CD4-positive, alpha-beta memory T cell (primary cell): ENCODE measurements at regions not wholly inside any gene's neighbourhood (a gene's known extent, or its start where the extent isn't known, plus 50 kb on each side); places are given as distances from the start of the nearest gene placed in this dataset.

Source experiments
- CTCF ChIA-PET: fragments of 350-600 bp; sonication (Branson Sonifier 250); formaldehyde crosslinking; loops from one replicate; lab custom pipeline; 2021; ENCODE audit warnings: inconsistent platforms; ENCODE audit not compliant: partially characterized antibody; lab: Charles Lee
- POLR2A ChIA-PET: fragments of 350-600 bp; sonication (Branson Sonifier 250); formaldehyde crosslinking; loops from one replicate; lab custom pipeline; 2021; ENCODE audit not compliant: partially characterized antibody; lab: Charles Lee
- DNase-seq, 5 donors: peaks; one replicate each; pipeline versions ENCODE4 v3.0.0 to v3.0.0-alpha.2; 2020 to 2022; ENCODE audit warnings: mixed read lengths in 1 of 5
- H3K27ac ChIP-seq: one replicate; pipeline ENCODE4 v1.7.0; 2013; ENCODE audit warnings: low read depth, low read length
- H3K27me3 ChIP-seq: 2 replicates; pipeline ENCODE4 v1.7.0; 2013; ENCODE audit warnings: mild to moderate bottlenecking, low read length, moderate library complexity; ENCODE audit not compliant: insufficient read depth
- H3K36me3 ChIP-seq: 2 replicates; pipeline ENCODE4 v1.7.0; 2013; ENCODE audit warnings: mild to moderate bottlenecking, low read length, moderate library complexity; ENCODE audit not compliant: insufficient read depth
- H3K4me1 ChIP-seq: 2 replicates; pipeline ENCODE4 v1.7.0; 2013; ENCODE audit warnings: mild to moderate bottlenecking, low read length, moderate library complexity; ENCODE audit not compliant: insufficient read depth
- H3K4me3 ChIP-seq, 2 donors: one replicate each; pipeline ENCODE4 v1.7.0; 2013; ENCODE audit warnings: low read length in 2 of 2, mild to moderate bottlenecking in 1 of 2
- H3K9me3 ChIP-seq, 2 donors: one replicate each; pipeline ENCODE4 v1.7.0; 2013; ENCODE audit warnings: low read length in 2 of 2, control low read depth in 1 of 2; ENCODE audit not compliant: control insufficient read depth in 1 of 2
- H3K27ac Mint-ChIP-seq, 7 donors: one replicate each; pipeline ENCODE4 v1.8.0; 2020 to 2021; ENCODE audit warnings: mixed read lengths in 7 of 7, mild to moderate bottlenecking in 6 of 7, inconsistent platforms in 3 of 7, moderate library complexity in 3 of 7
- H3K27me3 Mint-ChIP-seq, 2 donors: one replicate each; pipeline ENCODE4 v1.8.0; 2020 to 2021; ENCODE audit warnings: mixed read lengths in 2 of 2
- H3K36me3 Mint-ChIP-seq, 2 donors: one replicate each; pipeline ENCODE4 v1.8.0; 2020 to 2021; ENCODE audit warnings: mixed read lengths in 2 of 2, inconsistent platforms in 1 of 2, mild to moderate bottlenecking in 1 of 2
- H3K4me1 Mint-ChIP-seq, 4 donors: one replicate each; pipeline ENCODE4 v1.8.0; 2020 to 2021; ENCODE audit warnings: mixed read lengths in 4 of 4, mild to moderate bottlenecking in 1 of 4
- H3K4me3 Mint-ChIP-seq, 8 donors: one replicate each; pipeline ENCODE4 v1.8.0; 2020 to 2021; ENCODE audit warnings: mixed read lengths in 8 of 8, mild to moderate bottlenecking in 7 of 8, moderate library complexity in 6 of 8, inconsistent platforms in 3 of 8
- H3K9me3 Mint-ChIP-seq, 8 donors: one replicate each; pipeline ENCODE4 v1.8.0; 2020 to 2021; ENCODE audit warnings: mixed read lengths in 8 of 8, mild to moderate bottlenecking in 5 of 8, inconsistent platforms in 3 of 8, moderate library complexity in 1 of 8
- intact Hi-C: fragments of 100-400 bp; cut with micrococcal nuclease; formaldehyde crosslinking; loops from one replicate; pipeline ENCODE4 v1.15.1; 2023

GRCh38 chr11:30705913-30706675 lies 119.9 kb upstream of the MPPED2 start:
- peaks cover 0 to 7% (median 3%) of the 10 kb centered on the region in 8 donors for H3K9me3 Mint-ChIP-seq
- Histone ChIP-seq H3K4me3 (no peak overlapping the region), H3K27ac (no peak overlapping the region), H3K9me3 (no peaks in the 10 kb centered on the region), H3K27me3 (no peaks in the 10 kb centered on the region), H3K36me3 (no peaks in the 10 kb centered on the region), H3K4me1 (no peaks in the 10 kb centered on the region)
- H3K36me3 Mint-ChIP-seq: no peaks in the 10 kb centered on the region
- intact Hi-C loops: no loop called here
- H3K4me3 Mint-ChIP-seq: no peak overlapping the region
- no peak overlapping the region for H3K27ac Mint-ChIP-seq
- ChIA-PET CTCF (no interaction called here), POLR2A (no interaction called here)
- H3K4me1 Mint-ChIP-seq: no peaks in the 10 kb centered on the region
- DNase-seq: no peak
- no peaks in the 10 kb centered on the region for H3K27me3 Mint-ChIP-seq

DNA sequence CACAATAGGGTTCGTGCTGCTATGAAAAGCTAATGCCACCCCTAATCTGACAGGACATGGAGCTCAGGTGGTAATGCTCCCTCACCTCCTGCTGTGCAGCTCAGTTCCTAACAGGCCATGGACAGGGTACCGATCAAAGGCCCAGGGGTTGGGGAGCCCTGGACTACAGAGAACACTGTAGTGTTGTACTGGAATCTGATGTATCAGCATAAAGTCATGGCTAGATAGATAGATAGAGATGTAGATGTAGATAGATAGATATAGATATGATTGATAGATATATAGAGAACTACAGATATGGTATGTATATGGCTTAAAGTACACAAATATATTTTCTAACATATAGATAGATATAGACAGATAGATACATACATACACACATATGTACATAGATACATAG lies 112.3 kb upstream of the MPPED2 start:
- Histone ChIP-seq H3K27me3 (no peaks in the 10 kb centered on the region), H3K4me1 (no peaks in the 10 kb centered on the region), H3K9me3 (no peaks in the 10 kb centered on the region), H3K36me3 (no peaks in the 10 kb centered on the region), H3K27ac (no peak overlapping the region), H3K4me3 (no peak overlapping the region)
- intact Hi-C loops: no loop called here
- Mint-ChIP-seq H3K9me3 (peaks cover 0 to 4% (median 0%) of the 10 kb centered on the region in 8 donors), H3K4me1 (no peaks in the 10 kb centered on the region), H3K36me3 (no peaks in the 10 kb centered on the region), H3K4me3 (no peak overlapping the region), H3K27me3 (no peaks in the 10 kb centered on the region), H3K27ac (no peak overlapping the region)
- POLR2A ChIA-PET: no interaction called here
- DNase-seq: no peak
- CTCF ChIA-PET: no interaction called here

DNA sequence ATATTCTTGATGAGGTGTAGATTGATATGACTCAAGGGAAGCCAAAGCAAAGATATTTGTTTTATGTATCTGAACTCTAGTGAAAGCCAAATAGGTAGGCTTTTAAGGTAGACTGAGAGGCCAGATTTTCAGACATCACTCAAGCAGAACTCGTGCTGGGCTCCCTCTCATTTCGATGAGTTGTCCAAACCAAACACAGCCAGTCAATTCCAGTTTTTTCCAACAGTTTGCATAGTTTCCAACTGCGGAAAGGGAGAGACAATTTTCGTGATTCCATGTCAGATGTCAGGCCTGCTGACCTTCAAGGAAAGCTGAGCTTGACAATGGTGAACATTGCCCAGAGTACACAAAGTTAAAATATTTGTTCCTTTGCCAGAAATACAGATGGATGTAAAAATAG lies 110.9 kb upstream of the MPPED2 start:
- H3K27ac ChIP-seq: no peak overlapping the region
- no peaks in the 10 kb centered on the region for H3K9me3 ChIP-seq
- no peak overlapping the region for H3K4me3 ChIP-seq
- Mint-ChIP-seq H3K9me3 (peaks cover 0 to 2% (median 0%) of the 10 kb centered on the region in 8 donors), H3K4me3 (no peak overlapping the region), H3K27me3 (no peaks in the 10 kb centered on the region), H3K27ac (no peak overlapping the region), H3K36me3 (no peaks in the 10 kb centered on the region), H3K4me1 (no peaks in the 10 kb centered on the region)
- intact Hi-C loops: no loop called here
- no peaks in the 10 kb centered on the region for H3K27me3 ChIP-seq
- no peak for DNase-seq
- H3K4me1 ChIP-seq: no peaks in the 10 kb centered on the region
- ChIA-PET CTCF (no interaction called here), POLR2A (no interaction called here)
- no peaks in the 10 kb centered on the region for H3K36me3 ChIP-seq

DNA sequence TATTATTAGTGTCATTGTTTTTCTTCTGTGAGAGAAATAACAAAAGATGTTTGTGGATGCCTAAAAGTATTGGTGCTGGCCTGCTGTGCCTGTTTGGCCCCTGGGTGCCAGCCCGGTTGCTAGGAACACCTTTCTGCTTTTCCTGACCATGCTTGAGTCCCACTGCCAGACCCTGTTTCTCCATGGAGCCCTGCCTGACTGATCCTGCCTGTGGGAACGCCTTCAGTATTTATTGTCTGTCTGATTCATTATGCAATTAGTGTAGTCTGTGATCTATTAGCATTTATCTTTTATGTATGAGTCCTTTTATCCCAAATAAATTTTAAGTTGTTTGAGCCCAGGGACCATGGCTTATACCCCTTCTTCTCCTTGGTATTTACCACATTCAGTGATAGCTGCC lies 98.6 kb upstream of the MPPED2 start:
- no peak for DNase-seq
- Mint-ChIP-seq H3K4me1 (no peaks in the 10 kb centered on the region), H3K27me3 (no peaks in the 10 kb centered on the region), H3K36me3 (no peaks in the 10 kb centered on the region), H3K4me3 (no peak overlapping the region), H3K27ac (no peak overlapping the region), H3K9me3 (peaks cover 0 to 14% (median 5%) of the 10 kb centered on the region in 8 donors)
- Histone ChIP-seq H3K4me1 (no peaks in the 10 kb centered on the region), H3K27me3 (no peaks in the 10 kb centered on the region), H3K27ac (no peak overlapping the region), H3K36me3 (no peaks in the 10 kb centered on the region), H3K9me3 (no peaks in the 10 kb centered on the region), H3K4me3 (no peak overlapping the region)
- CTCF ChIA-PET: no interaction called here
- POLR2A ChIA-PET: no interaction called here
- intact Hi-C loops: no loop called here

- Histone ChIP-seq H3K4me3 (no peak overlapping the region), H3K36me3 (no peaks in the 10 kb centered on the region), H3K27ac (no peak overlapping the region), H3K4me1 (no peaks in the 10 kb centered on the region), H3K9me3 (no peaks in the 10 kb centered on the region), H3K27me3 (no peaks in the 10 kb centered on the region)
- Mint-ChIP-seq H3K27me3 (no peaks in the 10 kb centered on the region), H3K9me3 (peaks cover 0 to 8% (median under 1%) of the 10 kb centered on the region in 8 donors), H3K36me3 (no peaks in the 10 kb centered on the region), H3K4me3 (no peak overlapping the region), H3K4me1 (no peaks in the 10 kb centered on the region), H3K27ac (peak overlapping the region in 1 of 7 donors; percentile 22)
- ChIA-PET POLR2A (no interaction called here), CTCF (no interaction called here)
- intact Hi-C loops: no loop called here
- DNase-seq: no peak
Measured at GRCh38 chr11:30683176-30683575, 97.0 kb upstream of the MPPED2 start.

DNA sequence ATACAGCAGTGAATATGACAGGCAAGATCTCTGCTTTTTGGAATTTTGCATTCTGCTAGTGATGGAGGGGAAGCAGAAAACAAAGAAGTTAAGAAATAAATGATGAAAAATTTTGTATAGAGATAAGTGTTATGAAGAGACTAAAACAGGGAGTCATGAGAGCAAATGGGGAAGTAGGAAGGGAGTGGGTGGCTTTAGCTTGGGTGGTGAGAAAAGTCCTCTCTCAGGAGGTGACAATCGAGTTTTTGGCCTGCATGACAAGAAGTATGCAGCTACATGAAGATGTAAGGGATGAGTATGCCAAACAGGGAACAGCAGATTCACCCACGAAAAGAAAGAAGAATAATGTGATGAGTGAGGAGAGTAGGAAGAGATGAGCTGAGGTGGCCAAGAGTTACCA lies 80.7 kb upstream of the MPPED2 start:
- H3K27me3 ChIP-seq: no peaks in the 10 kb centered on the region
- no peaks in the 10 kb centered on the region for H3K4me1 Mint-ChIP-seq
- no peaks in the 10 kb centered on the region for H3K36me3 ChIP-seq
- H3K27me3 Mint-ChIP-seq: no peaks in the 10 kb centered on the region
- H3K4me3 ChIP-seq: no peak overlapping the region
- no peaks in the 10 kb centered on the region for H3K9me3 ChIP-seq
- H3K27ac Mint-ChIP-seq: no peak overlapping the region
- H3K9me3 Mint-ChIP-seq: peaks cover under 1 to 9% (median 4%) of the 10 kb centered on the region in 8 donors
- no peak overlapping the region for H3K27ac ChIP-seq
- H3K4me3 Mint-ChIP-seq: no peak overlapping the region
- intact Hi-C loops: no loop called here
- POLR2A ChIA-PET: no interaction called here
- no peaks in the 10 kb centered on the region for H3K36me3 Mint-ChIP-seq
- no peaks in the 10 kb centered on the region for H3K4me1 ChIP-seq
- CTCF ChIA-PET: no interaction called here
- no peak for DNase-seq

DNA sequence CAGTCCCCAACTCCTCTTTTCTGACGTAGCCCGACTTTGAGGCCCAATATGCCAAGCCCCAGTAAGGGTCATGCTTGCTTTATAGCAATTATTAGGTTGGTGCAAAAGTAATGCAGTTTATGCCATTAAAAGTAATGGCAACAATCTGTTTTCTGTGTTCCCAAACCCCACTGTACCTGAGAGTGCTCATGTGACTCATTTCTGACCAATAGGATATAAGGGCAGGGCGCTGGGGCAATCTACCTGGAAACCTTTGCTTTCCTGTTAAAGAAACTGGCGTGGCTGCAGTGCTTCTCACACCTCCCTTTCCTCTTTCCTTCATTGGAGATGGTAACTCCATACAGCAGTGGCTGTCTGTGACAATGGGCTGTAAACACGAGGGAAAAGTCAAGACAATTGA lies 78.9 kb upstream of the MPPED2 start:
- H3K4me3 Mint-ChIP-seq: no peak overlapping the region
- intact Hi-C loops: no loop called here

More for the DNA sequence above, 78.9 kb upstream of the MPPED2 start:
- H3K27me3 ChIP-seq: no peaks in the 10 kb centered on the region
- H3K4me1 Mint-ChIP-seq: no peaks in the 10 kb centered on the region
- CTCF ChIA-PET: no interaction called here
- H3K27ac Mint-ChIP-seq: no peak overlapping the region
- peaks cover 0 to 9% (median 3%) of the 10 kb centered on the region in 8 donors for H3K9me3 Mint-ChIP-seq
- H3K36me3 Mint-ChIP-seq: no peaks in the 10 kb centered on the region
- H3K4me3 ChIP-seq: no peak overlapping the region
- DNase-seq: no peak
- H3K27me3 Mint-ChIP-seq: no peaks in the 10 kb centered on the region
- POLR2A ChIA-PET: no interaction called here
- H3K36me3 ChIP-seq: no peaks in the 10 kb centered on the region
- no peaks in the 10 kb centered on the region for H3K4me1 ChIP-seq
- no peak overlapping the region for H3K27ac ChIP-seq
- H3K9me3 ChIP-seq: no peaks in the 10 kb centered on the region
